ENCODE measurements at regions not wholly inside any gene's neighbourhood (a gene's known extent, or its start where the extent isn't known, plus 50 kb on each side); places are given as distances from the start of the nearest gene placed in this dataset.

GRCh38 chr2:2564300-2565078, 233.4 kb upstream of the MYT1L start (continued):
- TF ChIP-seq EZH2 (IDR thresholded peaks at IDR 0.05; ENCODE audit: low read depth, low read length, severe bottlenecking) (no peak), CHD2 (IDR thresholded peaks at IDR 0.05; ENCODE audit: low read length) (no peak), USF2 (IDR thresholded peaks at IDR 0.05; ENCODE audit: low read length) (no peak), SAP30 (IDR thresholded peaks at IDR 0.05; ENCODE audit: insufficient read depth, insufficient replicate concordance, low read length) (no peak), CHD7 (IDR thresholded peaks at IDR 0.05; ENCODE audit: insufficient replicate concordance, low read length) (no peak), E2F6 (IDR thresholded peaks at IDR 0.05) (no peak), ASH2L (IDR thresholded peaks at IDR 0.05; ENCODE audit: low read length) (no peak), RXRA (IDR thresholded peaks at IDR 0.05; ENCODE audit: insufficient read depth, low read depth, low read length) (no peak)

All from H1 (cell line).